ENCODE measurements at regions not wholly inside any gene's neighbourhood (a gene's known extent, or its start where the extent isn't known, plus 50 kb on each side); places are given as distances from the start of the nearest gene placed in this dataset.

GRCh38 chr5:67402526-67402925, 205.9 kb upstream of the CD180 start:
- TF ChIP-seq POLR2AphosphoS2 (conservative IDR thresholded peaks at IDR 0.05; ENCODE audit: low read length) (no peak), HOXB5 (CRISPR knock-in tag; IDR thresholded peaks at IDR 0.05) (no peak), CTCF (IDR thresholded peaks at IDR 0.05) (no peak), MAX (IDR thresholded peaks at IDR 0.05) (no peak), REST (IDR thresholded peaks at IDR 0.05) (no peak), CHD2 (IDR thresholded peaks at IDR 0.05; ENCODE audit: low read length, partially characterized antibody) (no peak), KDM5A (IDR thresholded peaks at IDR 0.05) (no peak), POLR2A (IDR thresholded peaks at IDR 0.05; ENCODE audit: low read length) (no peak), RCOR1 (IDR thresholded peaks at IDR 0.05; ENCODE audit: low read depth, low read length) (no peak), MYC (IDR thresholded peaks at IDR 0.05; ENCODE audit: borderline replicate concordance, low read length) (no peak), USF2 (IDR thresholded peaks at IDR 0.05) (no peak), SMC3 (IDR thresholded peaks at IDR 0.05) (no peak)
